ENCODE measurements at regions not wholly inside any gene's neighbourhood (a gene's known extent, or its start where the extent isn't known, plus 50 kb on each side); places are given as distances from the start of the nearest gene placed in this dataset.

DNA sequence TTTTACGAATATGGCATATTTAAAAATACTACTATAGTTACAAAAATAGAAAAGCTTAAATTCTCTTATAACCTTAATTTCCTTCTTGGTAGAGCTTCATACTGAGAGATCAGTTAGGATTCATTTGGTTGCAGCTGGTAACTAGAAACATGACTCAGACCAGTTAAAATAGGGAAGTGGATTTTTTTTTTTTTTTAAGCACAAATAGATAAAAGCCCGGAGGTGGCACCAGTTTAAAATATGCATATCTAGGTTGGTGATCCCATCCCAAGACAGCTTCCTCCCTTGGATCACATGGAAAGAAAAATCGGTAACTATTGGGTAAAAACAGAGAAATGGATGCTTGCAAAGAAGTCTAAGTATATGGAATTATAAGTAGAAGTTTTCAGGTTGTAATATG lies 1634.3 kb downstream of the MAT2B start:
- no peaks in the 10 kb centered on the region for H3K9me3 ChIP-seq (ENCODE audit: control insufficient read depth, low read depth, low read length)
- H3K9ac ChIP-seq (ENCODE audit: low read length): no peak overlapping the region
- H3K4me1 ChIP-seq (ENCODE audit: control insufficient read depth, low read depth, low read length): peaks cover 32% of the 10 kb centered on the region
- no peaks in the 10 kb centered on the region for H3K36me3 ChIP-seq (ENCODE audit: control insufficient read depth, low read depth, low read length)
- no peak overlapping the region for H3K4me3 ChIP-seq (ENCODE audit: low read length)
- no peak overlapping the region for H3K27ac ChIP-seq (ENCODE audit: low read length)
- no peaks in the 10 kb centered on the region for H3K27me3 ChIP-seq (ENCODE audit: control insufficient read depth, insufficient read depth, low read length)

DNA sequence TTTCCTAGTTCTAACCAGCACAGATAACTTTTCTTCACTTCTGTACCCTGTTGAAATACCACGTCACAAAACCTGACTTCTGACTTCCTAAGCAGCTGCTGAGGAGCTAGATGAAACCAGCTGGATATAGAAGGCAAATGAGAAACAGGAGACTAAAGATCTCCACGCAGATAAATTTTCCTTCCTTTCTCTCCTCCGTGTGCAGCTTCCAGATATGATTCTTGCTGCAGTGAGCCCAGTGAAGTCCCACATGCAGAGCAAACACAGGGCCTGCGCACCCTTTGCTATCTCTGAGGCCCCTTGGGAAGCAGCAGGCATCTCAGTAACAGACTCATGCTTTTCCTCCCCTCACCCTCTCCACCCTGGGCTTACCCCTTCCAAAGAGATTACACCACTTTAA lies 1638.3 kb downstream of the MAT2B start:
- Histone ChIP-seq H3K4me1 (ENCODE audit: control insufficient read depth, low read depth, low read length) (peaks cover 21% of the 10 kb centered on the region), H3K9ac (ENCODE audit: low read length) (no peak overlapping the region), H3K9me3 (ENCODE audit: control insufficient read depth, low read depth, low read length) (no peaks in the 10 kb centered on the region), H3K4me3 (ENCODE audit: low read length) (no peak overlapping the region), H3K27me3 (ENCODE audit: control insufficient read depth, insufficient read depth, low read length) (no peaks in the 10 kb centered on the region), H3K36me3 (ENCODE audit: control insufficient read depth, low read depth, low read length) (no peaks in the 10 kb centered on the region), H3K27ac (ENCODE audit: low read length) (no peak overlapping the region)

DNA sequence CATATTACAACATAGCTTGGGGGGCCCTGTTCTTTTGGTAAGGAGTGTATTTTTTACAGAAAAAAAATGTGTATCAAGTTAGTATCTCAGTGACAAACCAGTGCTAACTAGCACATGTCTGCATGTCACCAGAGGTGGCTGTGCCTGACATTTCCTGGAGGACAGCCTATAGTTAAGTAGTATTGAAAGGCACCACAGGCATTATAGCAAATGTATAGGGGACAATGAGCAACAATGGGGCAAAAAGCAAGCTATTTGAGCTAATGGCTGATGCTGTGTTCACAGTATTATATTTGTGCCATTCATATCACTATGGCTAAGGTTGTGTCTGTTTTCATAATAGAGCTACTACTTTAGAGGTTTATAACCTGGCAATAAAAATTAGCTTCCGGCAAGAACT lies 1644.0 kb downstream of the MAT2B start:
- Histone ChIP-seq H3K9ac (ENCODE audit: low read length) (no peak overlapping the region), H3K4me3 (ENCODE audit: low read length) (no peak overlapping the region), H3K4me1 (ENCODE audit: control insufficient read depth, low read depth, low read length) (peaks cover 11% of the 10 kb centered on the region), H3K36me3 (ENCODE audit: control insufficient read depth, low read depth, low read length) (no peaks in the 10 kb centered on the region), H3K27me3 (ENCODE audit: control insufficient read depth, insufficient read depth, low read length) (no peaks in the 10 kb centered on the region), H3K9me3 (ENCODE audit: control insufficient read depth, low read depth, low read length) (no peaks in the 10 kb centered on the region), H3K27ac (ENCODE audit: low read length) (no peak overlapping the region)

DNA sequence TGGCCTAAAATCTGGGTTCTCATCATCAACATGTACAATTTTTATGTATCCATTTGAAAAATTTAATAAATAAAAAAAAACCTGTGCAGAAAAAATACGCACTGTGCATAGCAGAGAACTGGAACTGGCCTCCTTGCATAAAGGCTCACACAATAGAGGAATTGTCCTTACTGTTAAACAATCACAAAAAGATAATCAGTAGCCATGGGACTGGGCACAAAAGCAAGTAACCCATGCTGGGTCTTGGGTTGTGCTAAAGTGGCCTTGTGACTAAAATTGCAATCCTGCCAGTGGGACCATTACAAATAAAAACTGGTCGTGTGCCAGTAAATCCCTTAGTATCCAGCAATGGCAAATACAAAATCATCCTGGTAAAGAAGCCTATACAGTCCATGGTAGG lies 1646.6 kb downstream of the MAT2B start:
- Histone ChIP-seq H3K36me3 (ENCODE audit: control insufficient read depth, low read depth, low read length) (no peaks in the 10 kb centered on the region), H3K27ac (ENCODE audit: low read length) (no peak overlapping the region), H3K9me3 (ENCODE audit: control insufficient read depth, low read depth, low read length) (no peaks in the 10 kb centered on the region), H3K4me1 (ENCODE audit: control insufficient read depth, low read depth, low read length) (peaks cover 9% of the 10 kb centered on the region), H3K27me3 (ENCODE audit: control insufficient read depth, insufficient read depth, low read length) (no peaks in the 10 kb centered on the region), H3K4me3 (ENCODE audit: low read length) (no peak overlapping the region), H3K9ac (ENCODE audit: low read length) (no peak overlapping the region)

DNA sequence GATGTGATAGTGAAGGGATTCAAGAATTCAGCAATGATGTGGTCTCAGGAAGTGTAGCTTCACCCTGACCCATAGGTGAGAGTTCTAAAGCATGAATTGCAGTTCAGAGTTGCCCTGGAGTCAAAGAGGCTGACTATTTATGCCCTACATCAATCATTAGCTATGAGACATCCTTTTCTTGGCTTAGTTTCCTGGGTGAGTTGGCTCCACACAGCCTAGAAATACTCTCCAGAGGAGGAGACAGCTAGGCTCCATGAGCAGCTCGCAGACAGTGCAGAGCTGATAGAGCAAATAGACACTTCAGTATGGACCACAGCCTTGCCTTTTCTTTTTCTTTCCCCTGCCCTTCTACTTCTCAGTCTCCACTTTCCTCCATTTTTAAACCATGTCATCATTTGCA lies 1651.8 kb downstream of the MAT2B start:
- H3K27me3 ChIP-seq (ENCODE audit: control insufficient read depth, insufficient read depth, low read length): no peaks in the 10 kb centered on the region
- H3K27ac ChIP-seq (ENCODE audit: low read length): no peak overlapping the region
- H3K36me3 ChIP-seq (ENCODE audit: control insufficient read depth, low read depth, low read length): no peaks in the 10 kb centered on the region
- H3K4me1 ChIP-seq (ENCODE audit: control insufficient read depth, low read depth, low read length): no peaks in the 10 kb centered on the region
- H3K9me3 ChIP-seq (ENCODE audit: control insufficient read depth, low read depth, low read length): no peaks in the 10 kb centered on the region
- H3K4me3 ChIP-seq (ENCODE audit: low read length): no peak overlapping the region
- no peak overlapping the region for H3K9ac ChIP-seq (ENCODE audit: low read length)

DNA sequence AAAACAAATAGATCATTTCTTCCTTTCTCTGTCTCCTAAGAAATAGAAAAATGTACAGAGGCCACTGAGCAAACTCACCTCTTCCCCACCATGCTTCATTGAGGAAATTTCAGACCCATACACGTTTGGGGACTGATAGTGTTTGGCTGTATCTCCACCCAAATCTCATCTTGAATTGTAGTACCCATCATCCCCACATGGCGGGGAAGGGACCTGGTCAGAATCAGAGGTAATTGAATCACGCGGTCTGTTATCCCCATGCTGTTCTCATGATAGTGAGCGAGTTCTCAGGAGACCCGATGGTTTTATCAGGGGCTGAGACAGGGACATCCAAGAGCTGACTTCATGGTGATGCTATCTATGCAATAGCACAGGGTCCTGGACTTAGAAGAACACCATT lies 1655.8 kb downstream of the MAT2B start:
- Histone ChIP-seq H3K9me3 (ENCODE audit: control insufficient read depth, low read depth, low read length) (no peaks in the 10 kb centered on the region), H3K36me3 (ENCODE audit: control insufficient read depth, low read depth, low read length) (no peaks in the 10 kb centered on the region), H3K27ac (ENCODE audit: low read length) (no peak overlapping the region), H3K4me3 (ENCODE audit: low read length) (no peak overlapping the region), H3K27me3 (ENCODE audit: control insufficient read depth, insufficient read depth, low read length) (no peaks in the 10 kb centered on the region), H3K4me1 (ENCODE audit: control insufficient read depth, low read depth, low read length) (no peaks in the 10 kb centered on the region), H3K9ac (ENCODE audit: low read length) (no peak overlapping the region)

DNA sequence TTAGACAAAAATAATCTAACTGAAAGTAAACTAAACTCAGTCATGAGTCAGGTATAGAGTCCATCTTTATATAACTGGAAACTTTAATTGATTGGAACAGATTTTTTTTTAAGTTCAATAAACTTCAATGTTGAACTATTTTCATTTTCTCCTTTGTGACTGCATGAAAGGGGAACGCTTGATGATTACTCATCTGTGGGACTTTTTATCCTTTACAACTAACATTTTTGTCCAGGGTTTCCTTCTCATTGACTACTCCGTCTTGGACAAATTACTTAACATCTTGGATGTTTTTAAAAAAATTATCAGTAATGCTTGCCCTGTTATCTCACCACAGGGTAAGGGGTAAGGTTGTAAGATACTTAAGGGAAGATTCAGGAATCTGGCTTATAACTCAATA lies 1658.4 kb downstream of the MAT2B start:
- H3K27me3 ChIP-seq (ENCODE audit: control insufficient read depth, insufficient read depth, low read length): no peaks in the 10 kb centered on the region
- no peaks in the 10 kb centered on the region for H3K9me3 ChIP-seq (ENCODE audit: control insufficient read depth, low read depth, low read length)
- H3K4me3 ChIP-seq (ENCODE audit: low read length): no peak overlapping the region
- no peaks in the 10 kb centered on the region for H3K36me3 ChIP-seq (ENCODE audit: control insufficient read depth, low read depth, low read length)
- H3K4me1 ChIP-seq (ENCODE audit: control insufficient read depth, low read depth, low read length): no peaks in the 10 kb centered on the region
- H3K9ac ChIP-seq (ENCODE audit: low read length): no peak overlapping the region
- no peak overlapping the region for H3K27ac ChIP-seq (ENCODE audit: low read length)

DNA sequence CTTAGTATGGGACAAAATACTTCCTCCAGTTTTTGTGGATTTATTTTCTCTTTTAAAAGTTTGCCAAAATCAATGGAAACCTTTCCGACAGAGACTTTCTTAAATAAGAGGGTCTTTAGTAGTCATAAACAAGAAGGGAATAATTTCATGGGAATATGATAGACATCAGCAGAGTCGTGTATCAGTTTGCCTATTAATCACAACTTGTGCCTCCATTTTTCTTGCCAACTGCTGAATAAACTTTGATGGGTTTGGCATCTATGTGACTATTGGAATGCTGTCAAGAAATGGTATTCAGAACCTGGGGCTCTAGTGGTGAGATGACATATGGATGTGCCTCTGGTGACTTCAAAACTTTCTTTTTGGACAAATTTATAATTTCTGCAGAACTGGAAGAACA lies 1668.2 kb downstream of the MAT2B start:
- Histone ChIP-seq H3K4me1 (ENCODE audit: control insufficient read depth, low read depth, low read length) (peaks cover 9% of the 10 kb centered on the region), H3K9me3 (ENCODE audit: control insufficient read depth, low read depth, low read length) (no peaks in the 10 kb centered on the region), H3K27me3 (ENCODE audit: control insufficient read depth, insufficient read depth, low read length) (no peaks in the 10 kb centered on the region), H3K36me3 (ENCODE audit: control insufficient read depth, low read depth, low read length) (no peaks in the 10 kb centered on the region), H3K27ac (ENCODE audit: low read length) (no peak overlapping the region), H3K4me3 (ENCODE audit: low read length) (no peak overlapping the region), H3K9ac (ENCODE audit: low read length) (no peak overlapping the region)

DNA sequence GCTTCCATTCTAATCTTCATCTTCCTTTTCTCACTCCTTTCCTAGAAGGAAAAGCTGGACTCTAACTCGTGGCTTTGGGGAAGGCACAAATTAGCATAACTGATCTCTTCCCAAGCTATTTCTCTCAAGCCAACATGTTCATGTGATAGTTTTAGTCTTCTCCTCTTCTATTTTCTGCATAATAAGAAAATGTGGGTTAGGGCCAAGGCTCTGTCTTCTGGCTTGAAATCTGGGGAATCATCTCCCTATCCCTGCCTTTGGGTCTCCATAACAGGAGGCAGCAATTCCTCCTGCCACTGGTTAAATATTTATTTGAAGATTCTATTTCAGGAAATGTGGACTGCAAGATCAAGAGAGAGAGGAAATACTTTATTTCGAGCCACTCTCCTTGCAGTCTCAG lies 1669.6 kb downstream of the MAT2B start:
- no peaks in the 10 kb centered on the region for H3K9me3 ChIP-seq (ENCODE audit: control insufficient read depth, low read depth, low read length)
- no peaks in the 10 kb centered on the region for H3K36me3 ChIP-seq (ENCODE audit: control insufficient read depth, low read depth, low read length)
- no peak overlapping the region for H3K4me3 ChIP-seq (ENCODE audit: low read length)
- no peak overlapping the region for H3K9ac ChIP-seq (ENCODE audit: low read length)
- no peaks in the 10 kb centered on the region for H3K27me3 ChIP-seq (ENCODE audit: control insufficient read depth, insufficient read depth, low read length)
- H3K27ac ChIP-seq (ENCODE audit: low read length): no peak overlapping the region
- peaks cover 9% of the 10 kb centered on the region for H3K4me1 ChIP-seq (ENCODE audit: control insufficient read depth, low read depth, low read length)

DNA sequence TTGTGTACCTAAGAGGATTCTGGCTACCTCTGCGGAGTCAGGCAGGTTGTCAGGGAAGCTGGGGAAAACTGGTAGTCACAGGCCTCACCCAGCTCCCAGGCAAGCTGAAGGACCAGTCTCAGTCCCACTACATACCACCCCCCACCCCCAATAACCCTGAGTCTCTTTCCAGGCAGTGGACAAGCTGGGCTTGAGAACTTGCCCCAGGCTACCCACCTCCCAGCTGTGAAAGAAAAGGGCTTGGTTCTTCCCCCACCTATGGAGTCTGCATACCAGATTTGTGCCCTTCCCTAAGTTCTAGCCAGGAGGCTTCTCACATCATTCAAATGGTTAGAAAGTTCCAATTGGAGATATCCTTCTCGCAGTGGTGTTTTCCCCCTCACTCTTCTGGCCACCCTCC lies 1678.8 kb downstream of the MAT2B start:
- no peak overlapping the region for H3K9ac ChIP-seq (ENCODE audit: low read length)
- no peaks in the 10 kb centered on the region for H3K9me3 ChIP-seq (ENCODE audit: control insufficient read depth, low read depth, low read length)
- no peaks in the 10 kb centered on the region for H3K4me1 ChIP-seq (ENCODE audit: control insufficient read depth, low read depth, low read length)
- H3K27ac ChIP-seq (ENCODE audit: low read length): no peak overlapping the region
- no peaks in the 10 kb centered on the region for H3K27me3 ChIP-seq (ENCODE audit: control insufficient read depth, insufficient read depth, low read length)
- no peak overlapping the region for H3K4me3 ChIP-seq (ENCODE audit: low read length)
- no peaks in the 10 kb centered on the region for H3K36me3 ChIP-seq (ENCODE audit: control insufficient read depth, low read depth, low read length)

DNA sequence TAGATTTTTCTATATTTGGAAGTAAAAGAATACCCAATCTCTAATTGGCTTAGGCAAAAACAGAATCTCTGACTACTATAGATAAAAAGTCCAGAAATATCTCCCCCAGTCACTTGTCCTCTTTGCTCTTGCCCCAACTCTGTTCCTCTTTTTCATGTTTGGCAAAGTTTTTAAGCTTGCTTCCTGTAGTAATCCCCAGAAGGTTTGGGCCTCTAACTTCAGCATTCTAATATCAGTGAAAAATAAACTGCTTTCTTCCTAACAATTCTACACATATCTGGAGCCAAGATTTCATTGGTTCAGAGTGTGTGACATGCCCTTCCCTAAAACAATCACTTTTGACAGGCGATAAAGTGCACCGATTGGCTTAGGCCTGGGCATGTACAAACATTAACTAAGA lies 1680.3 kb downstream of the MAT2B start:
- no peaks in the 10 kb centered on the region for H3K9me3 ChIP-seq (ENCODE audit: control insufficient read depth, low read depth, low read length)
- H3K9ac ChIP-seq (ENCODE audit: low read length): no peak overlapping the region
- H3K27ac ChIP-seq (ENCODE audit: low read length): no peak overlapping the region
- no peak overlapping the region for H3K4me3 ChIP-seq (ENCODE audit: low read length)
- H3K36me3 ChIP-seq (ENCODE audit: control insufficient read depth, low read depth, low read length): no peaks in the 10 kb centered on the region
- no peaks in the 10 kb centered on the region for H3K27me3 ChIP-seq (ENCODE audit: control insufficient read depth, insufficient read depth, low read length)
- H3K4me1 ChIP-seq (ENCODE audit: control insufficient read depth, low read depth, low read length): peaks cover 6% of the 10 kb centered on the region

DNA sequence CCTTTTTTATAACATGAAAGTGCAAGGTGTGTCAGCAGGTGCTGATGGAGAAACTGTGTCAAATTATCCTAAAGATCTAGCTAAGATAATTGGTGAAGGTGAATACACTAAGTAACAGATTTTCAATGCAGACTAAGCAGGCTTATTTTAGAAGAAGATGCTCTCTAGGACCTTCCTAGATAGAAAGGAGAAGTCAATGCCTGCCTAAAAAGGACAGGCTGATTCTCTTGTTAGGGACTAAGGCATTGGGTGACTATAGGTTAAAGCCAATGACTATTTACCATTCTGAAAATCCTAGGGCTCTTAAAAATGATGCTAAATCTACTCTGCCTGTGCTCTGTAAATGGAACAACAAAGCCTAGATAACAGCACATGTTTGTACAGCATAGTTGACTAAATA lies 1682.4 kb downstream of the MAT2B start:
- H3K27me3 ChIP-seq (ENCODE audit: control insufficient read depth, insufficient read depth, low read length): no peaks in the 10 kb centered on the region
- H3K4me3 ChIP-seq (ENCODE audit: low read length): no peak overlapping the region
- no peaks in the 10 kb centered on the region for H3K36me3 ChIP-seq (ENCODE audit: control insufficient read depth, low read depth, low read length)
- H3K9me3 ChIP-seq (ENCODE audit: control insufficient read depth, low read depth, low read length): no peaks in the 10 kb centered on the region
- H3K9ac ChIP-seq (ENCODE audit: low read length): no peak overlapping the region
- no peak overlapping the region for H3K27ac ChIP-seq (ENCODE audit: low read length)
- peaks cover 6% of the 10 kb centered on the region for H3K4me1 ChIP-seq (ENCODE audit: control insufficient read depth, low read depth, low read length)
